ENCODE measurements at regions not wholly inside any gene's neighbourhood (a gene's known extent, or its start where the extent isn't known, plus 50 kb on each side); places are given as distances from the start of the nearest gene placed in this dataset.
"Not testable (repeated sequence)": the region's sequence is repeated elsewhere in the genome, so short reads cannot be mapped to it uniquely, and the experiment has no call there.

- no peak for TF ChIP-seq KDM1A (IDR thresholded peaks at IDR 0.05; ENCODE audit: borderline replicate concordance, low read length)
- no peak for TF ChIP-seq TAF7 (optimal IDR thresholded peaks at IDR 0.05; ENCODE audit: borderline replicate concordance, low read depth, low read length)
- no peak for TF ChIP-seq SAP30 (IDR thresholded peaks at IDR 0.05; ENCODE audit: insufficient read depth, insufficient replicate concordance, low read length)
- no peak for TF ChIP-seq TBP (IDR thresholded peaks at IDR 0.05; ENCODE audit: low read depth, low read length)
Observed at GRCh38 chr22:27075891-27076290, 418.5 kb downstream of the MIAT start (continued).

DNA sequence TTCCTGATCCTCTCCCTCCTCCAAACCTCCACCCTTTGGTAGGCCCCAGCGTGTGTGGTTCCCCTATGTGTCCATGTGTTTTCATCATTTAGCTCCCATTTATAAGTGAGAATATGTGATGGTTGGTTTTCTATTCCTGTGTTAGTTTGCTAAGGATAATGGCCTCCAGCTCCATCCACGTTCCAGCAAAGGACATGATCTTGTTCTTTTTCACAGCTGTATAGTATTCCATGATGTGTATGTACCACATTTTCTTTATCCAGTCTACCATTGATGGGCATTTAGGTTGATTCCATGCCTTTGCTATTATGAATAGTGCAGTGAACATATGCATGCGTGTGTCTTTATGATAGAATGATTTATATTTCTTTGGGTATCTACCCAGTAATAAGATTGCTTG, 420.7 kb downstream of the MIAT start:
- H4K8ac ChIP-seq (ENCODE audit: extremely low read depth, insufficient read depth, low read length); H2BK15ac ChIP-seq (ENCODE audit: low read length); H2AFZ ChIP-seq (ENCODE audit: low read length); H3K4me1 ChIP-seq (replicated peaks in 1 of 4; ENCODE audit: control insufficient read depth in 3 of 4, insufficient read depth in 4 of 4, low read length in 3 of 4); DNase-seq (ENCODE audit: low read depth in 1 of 2, low spot score in 2 of 2); H4K91ac ChIP-seq (replicated peaks; ENCODE audit: insufficient read length, low read length); H3K18ac ChIP-seq (ENCODE audit: extremely low read depth, low read length); H3K79me1 ChIP-seq (ENCODE audit: low read depth, low read length); H3K27ac ChIP-seq (ENCODE audit: low read depth, low read length); H3K27me3 ChIP-seq (replicated peaks in 1 of 4; ENCODE audit: control insufficient read depth in 3 of 4, extremely low read depth in 1 of 4, insufficient read depth in 3 of 4, low read length in 3 of 4); H3K9ac ChIP-seq (replicated peaks in 1 of 4; ENCODE audit: extremely low read depth in 1 of 4, low read depth in 3 of 4, low read length in 3 of 4); H3K9me3 ChIP-seq (ENCODE audit: insufficient read depth in 2 of 2, low read depth in 1 of 2, low read length in 1 of 2); H4K20me1 ChIP-seq (replicated peaks in 1 of 2; ENCODE audit: control insufficient read depth in 1 of 2, insufficient read depth in 2 of 2, low read length in 2 of 2); H3K36me3 ChIP-seq (ENCODE audit: control insufficient read depth in 2 of 4, insufficient read depth in 4 of 4, low read length in 3 of 4); H2BK20ac ChIP-seq (ENCODE audit: low read length); H3K4me3 ChIP-seq (ENCODE audit: extremely low read depth in 1 of 4, insufficient read depth in 2 of 4, low read depth in 3 of 4, low read length in 4 of 4); H2BK12ac ChIP-seq (ENCODE audit: low read depth, low read length); CTCF ChIA-PET (ENCODE audit: partially characterized antibody); H3K23ac ChIP-seq (ENCODE audit: insufficient read length); H3K4ac ChIP-seq (replicated peaks; ENCODE audit: insufficient read length, low read depth, low read length); H3K14ac ChIP-seq (ENCODE audit: insufficient read length); H3K79me2 ChIP-seq (ENCODE audit: control insufficient read depth in 1 of 2, insufficient read depth in 2 of 2, low read length in 2 of 2); H2BK5ac ChIP-seq (ENCODE audit: low read depth, low read length); H4K5ac ChIP-seq (ENCODE audit: insufficient read length, low read depth, low read length); H2AK5ac ChIP-seq (ENCODE audit: low read depth, low read length); H3K56ac ChIP-seq (replicated peaks; ENCODE audit: insufficient read length, low read depth, low read length); FAIRE-seq; H2BK120ac ChIP-seq (replicated peaks; ENCODE audit: low read depth, low read length); H3K23me2 ChIP-seq (ENCODE audit: low read depth, low read length); H3K4me2 ChIP-seq (ENCODE audit: insufficient read depth in 1 of 2, low read depth in 2 of 2, low read length in 2 of 2); POLR2A ChIA-PET (ENCODE audit: partially characterized antibody): not testable (repeated sequence)
- 89% methylated on average over 3 of the region's 3 CpGs; no CpG with 5 or more reads in 1 of the 2 experiments for WGBS, 2 experiments (ENCODE audit: extremely low coverage in 1 of 2, insufficient coverage in 1 of 2, insufficient read length in 1 of 2, insufficient replicate concordance in 2 of 2, low coverage in 1 of 2, low lambda C conversion rate in 2 of 2, missing lambda C conversion rate in 1 of 2)

Data from H1 (cell line).